OCI-LY3 (cell line): ENCODE measurements at regions not wholly inside any gene's neighbourhood (a gene's known extent, or its start where the extent isn't known, plus 50 kb on each side); places are given as distances from the start of the nearest gene placed in this dataset.

ENCODE experiments used
- H2AFZ ChIP-seq: fragments of 200-600, 300-600 bp; shearing (Covaris generic); 2 replicates; pipeline ENCODE4 v1.6.0; 2014; ENCODE audit warnings: antibody characterized with exemption, low read depth, low read length
- H3K27ac ChIP-seq: fragments of 200-600, 300-600 bp; sonication (generic); 2 replicates; pipeline ENCODE4 v1.5.1; 2014; ENCODE audit warnings: mild to moderate bottlenecking, low read length, moderate library complexity, mixed read lengths
- H3K27me3 ChIP-seq: fragments of 200-600, 300-600 bp; sonication (generic); 2 replicates; pipeline ENCODE4 v1.6.1; 2014; ENCODE audit warnings: low read depth, low read length, mixed read lengths
- H3K36me3 ChIP-seq: fragments of 200-600, 300-600 bp; sonication (generic); replicated peaks from 2 replicates; pipeline ENCODE3; 2014; ENCODE audit warnings: low read depth, low read length, mixed read lengths
- H3K4me1 ChIP-seq: fragments of 300-600, 200-600 bp; sonication (generic); 2 replicates; pipeline ENCODE4 v1.6.1; 2014; ENCODE audit warnings: low read length, mixed read lengths
- H3K4me2 ChIP-seq: fragments of 200-600, 300-600 bp; sonication (generic); 2 replicates; pipeline ENCODE4 v1.6.1; 2014; ENCODE audit warnings: low read length, mixed read lengths
- H3K4me3 ChIP-seq: fragments of 300-600, 200-600 bp; sonication (generic); 2 replicates; pipeline ENCODE4 v1.5.1; 2014; ENCODE audit warnings: antibody characterized with exemption, mild to moderate bottlenecking, low read length, moderate library complexity
- H3K79me2 ChIP-seq: fragments of 300-600, 200-600 bp; shearing (Covaris generic); 2 replicates; pipeline ENCODE4 v1.6.1; 2014; ENCODE audit warnings: mild to moderate bottlenecking, low read length, mixed read lengths
- H3K9ac ChIP-seq: fragments of 300-600, 200-600 bp; shearing (Covaris generic); 2 replicates; pipeline ENCODE4 v1.6.0; 2014; ENCODE audit warnings: mild to moderate bottlenecking, low read length, moderate library complexity
- H3K9me3 ChIP-seq: fragments of 200-600, 300-600 bp; shearing (Covaris generic); 2 replicates; pipeline ENCODE4 v1.6.1; 2014; ENCODE audit warnings: low read length, mixed read lengths; ENCODE audit not compliant: insufficient read depth
- H4K20me1 ChIP-seq: fragments of 200-600, 300-600 bp; sonication (generic); 2 replicates; pipeline ENCODE4 v1.6.1; 2016; ENCODE audit warnings: low read length, mixed read lengths; ENCODE audit not compliant: insufficient read depth
- EZH2phosphoT487 ChIP-seq: fragments of 200-600 bp; shearing (Covaris generic); IDR thresholded peaks from 2 replicates; pipeline ENCODE4 v1.6.1; 2018; ENCODE audit warnings: antibody characterized with exemption, mixed run types, low read depth
- TF ChIP-seq, protein P1 (sequence below): fragments of 200-600, 300-600 bp; sonication (generic); IDR thresholded peaks from 2 replicates; pipeline ENCODE4 v1.5.1; 2014; ENCODE audit warnings: antibody characterized with exemption, low read length, low read depth

DNA sequence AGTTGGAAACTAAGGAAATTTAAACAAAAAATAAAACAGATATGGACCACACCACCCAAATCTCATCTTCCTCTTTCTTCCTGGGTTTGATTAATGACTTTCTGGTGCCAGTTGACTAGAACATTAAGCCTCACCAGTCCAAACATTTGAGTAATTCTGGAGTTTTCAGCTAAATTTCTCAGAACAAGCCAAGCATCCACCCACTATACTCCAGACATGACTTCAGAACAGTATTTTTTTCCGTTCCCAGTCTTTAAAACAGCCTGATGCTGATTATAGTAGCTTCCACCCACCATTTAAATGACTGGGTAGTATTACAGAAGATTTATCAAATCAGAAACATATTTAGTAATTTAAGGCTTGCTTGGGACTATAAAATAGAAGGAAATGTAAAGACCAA is 230.9 kb upstream of the UBASH3B start:
- H3K27ac ChIP-seq = no peak overlapping the region
- H3K4me2 ChIP-seq = no peak overlapping the region
- no peak overlapping the region for H3K9ac ChIP-seq
- no peaks in the 10 kb centered on the region for H3K79me2 ChIP-seq
- H3K4me3 ChIP-seq = no peak overlapping the region
- no peaks in the 10 kb centered on the region for H3K27me3 ChIP-seq
- H3K36me3 ChIP-seq = no peaks in the 10 kb centered on the region
- H3K9me3 ChIP-seq = no peaks in the 10 kb centered on the region
- no peaks in the 10 kb centered on the region for H4K20me1 ChIP-seq
- H3K4me1 ChIP-seq = no peaks in the 10 kb centered on the region
- no peak overlapping the region for H2AFZ ChIP-seq
- TF ChIP-seq, protein P1, sequence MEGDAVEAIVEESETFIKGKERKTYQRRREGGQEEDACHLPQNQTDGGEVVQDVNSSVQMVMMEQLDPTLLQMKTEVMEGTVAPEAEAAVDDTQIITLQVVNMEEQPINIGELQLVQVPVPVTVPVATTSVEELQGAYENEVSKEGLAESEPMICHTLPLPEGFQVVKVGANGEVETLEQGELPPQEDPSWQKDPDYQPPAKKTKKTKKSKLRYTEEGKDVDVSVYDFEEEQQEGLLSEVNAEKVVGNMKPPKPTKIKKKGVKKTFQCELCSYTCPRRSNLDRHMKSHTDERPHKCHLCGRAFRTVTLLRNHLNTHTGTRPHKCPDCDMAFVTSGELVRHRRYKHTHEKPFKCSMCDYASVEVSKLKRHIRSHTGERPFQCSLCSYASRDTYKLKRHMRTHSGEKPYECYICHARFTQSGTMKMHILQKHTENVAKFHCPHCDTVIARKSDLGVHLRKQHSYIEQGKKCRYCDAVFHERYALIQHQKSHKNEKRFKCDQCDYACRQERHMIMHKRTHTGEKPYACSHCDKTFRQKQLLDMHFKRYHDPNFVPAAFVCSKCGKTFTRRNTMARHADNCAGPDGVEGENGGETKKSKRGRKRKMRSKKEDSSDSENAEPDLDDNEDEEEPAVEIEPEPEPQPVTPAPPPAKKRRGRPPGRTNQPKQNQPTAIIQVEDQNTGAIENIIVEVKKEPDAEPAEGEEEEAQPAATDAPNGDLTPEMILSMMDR = no peak
- no peak for TF ChIP-seq EZH2phosphoT487

DNA sequence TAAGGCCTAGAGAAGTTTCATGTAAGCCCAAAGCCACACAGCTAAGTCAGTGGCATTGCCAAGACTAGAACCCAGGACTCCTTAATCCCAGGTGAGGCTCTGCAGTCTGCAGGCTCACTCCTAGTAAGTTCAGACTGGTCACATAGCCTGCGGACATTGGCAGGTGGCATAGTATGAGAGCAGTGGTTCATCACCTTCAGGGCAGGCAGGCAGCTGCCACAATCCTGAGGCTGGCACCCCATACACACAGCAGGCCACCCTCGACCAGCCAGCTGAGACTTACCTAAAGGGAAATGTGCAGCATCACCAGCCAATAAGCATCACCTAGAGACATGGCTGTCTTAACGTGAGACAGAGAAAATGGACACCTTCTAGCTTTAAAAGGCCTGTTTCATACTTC is 231.6 kb upstream of the UBASH3B start:
- Histone ChIP-seq H3K9ac (no peak overlapping the region), H4K20me1 (no peaks in the 10 kb centered on the region), H3K79me2 (no peaks in the 10 kb centered on the region), H3K4me3 (no peak overlapping the region), H3K27me3 (no peaks in the 10 kb centered on the region), H3K4me2 (no peak overlapping the region), H3K36me3 (no peaks in the 10 kb centered on the region), H3K4me1 (no peaks in the 10 kb centered on the region), H3K27ac (no peak overlapping the region), H3K9me3 (no peaks in the 10 kb centered on the region), H2AFZ (no peak overlapping the region)
- TF ChIP-seq EZH2phosphoT487 = no peak
- TF ChIP-seq, protein P1 = no peak

DNA sequence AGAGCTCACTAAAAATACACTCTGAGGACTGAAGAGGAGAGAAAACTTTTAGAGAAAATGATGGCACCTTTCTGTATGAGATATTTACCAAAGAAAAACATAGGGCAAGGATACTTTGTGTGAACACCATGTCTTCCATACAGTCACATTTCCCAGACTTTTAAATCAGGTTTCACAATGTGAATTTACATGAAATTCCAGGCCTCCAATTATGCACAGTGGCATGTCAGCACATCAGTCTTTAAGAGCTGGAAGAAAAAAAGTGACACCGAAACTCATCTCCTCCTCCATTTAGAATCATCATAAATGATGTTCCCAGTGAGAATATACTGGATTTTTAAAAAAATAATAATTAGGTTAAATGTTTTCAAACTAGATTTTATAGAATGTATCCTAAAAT is 232.2 kb upstream of the UBASH3B start:
- Histone ChIP-seq H4K20me1 (no peaks in the 10 kb centered on the region), H3K27ac (no peak overlapping the region), H2AFZ (no peak overlapping the region), H3K9me3 (no peaks in the 10 kb centered on the region), H3K4me1 (no peaks in the 10 kb centered on the region), H3K4me3 (no peak overlapping the region), H3K36me3 (no peaks in the 10 kb centered on the region), H3K4me2 (no peak overlapping the region), H3K27me3 (no peaks in the 10 kb centered on the region), H3K79me2 (no peaks in the 10 kb centered on the region), H3K9ac (no peak overlapping the region)
- TF ChIP-seq, protein P1 = no peak
- TF ChIP-seq EZH2phosphoT487 = no peak

DNA sequence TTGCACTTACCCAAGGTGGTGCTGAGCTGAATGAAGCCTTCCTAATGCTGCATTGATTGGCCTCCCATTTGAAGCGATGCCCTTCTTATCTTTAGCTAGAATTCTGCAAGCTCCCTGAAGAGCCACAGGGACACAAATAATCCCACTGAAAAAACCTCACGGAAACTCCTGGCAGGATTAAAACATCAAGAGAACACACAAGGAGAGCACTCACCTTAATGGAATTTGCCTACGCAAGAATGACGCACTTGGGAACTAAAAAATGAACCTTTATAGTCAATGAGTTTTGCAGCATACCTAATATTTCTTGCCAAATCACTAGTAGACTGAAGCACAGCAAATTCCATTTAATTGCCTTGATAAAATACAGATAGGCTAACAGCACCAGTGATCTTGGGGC is 232.8 kb upstream of the UBASH3B start:
- Histone ChIP-seq H4K20me1 (no peaks in the 10 kb centered on the region), H3K4me3 (no peak overlapping the region), H3K36me3 (no peaks in the 10 kb centered on the region), H3K4me1 (no peaks in the 10 kb centered on the region), H3K79me2 (no peaks in the 10 kb centered on the region), H3K9me3 (no peaks in the 10 kb centered on the region), H3K27ac (no peak overlapping the region), H3K4me2 (no peak overlapping the region), H3K27me3 (no peaks in the 10 kb centered on the region), H3K9ac (no peak overlapping the region), H2AFZ (no peak overlapping the region)
- TF ChIP-seq EZH2phosphoT487 = no peak
- TF ChIP-seq, protein P1 = no peak
